Activated CD4-positive, alpha-beta T cell treated with anti-CD3 and anti-CD28 coated beads for 1 hour (primary cell): ENCODE measurements at regions not wholly inside any gene's neighbourhood (a gene's known extent, or its start where the extent isn't known, plus 50 kb on each side); places are given as distances from the start of the nearest gene placed in this dataset.
"Not testable (repeated sequence)": the region's sequence is repeated elsewhere in the genome, so short reads cannot be mapped to it uniquely, and the experiment has no call there.

Experiments used
- DNase-seq: peaks from one replicate; pipeline ENCODE4 v3.0.0-alpha.2; 2020

- no peak for DNase-seq
Measured at GRCh38 chr1:182331387-182331786, 60.2 kb downstream of the GLUL start.

- no peak for DNase-seq
Measured at GRCh38 chr1:182330303-182330702, 61.3 kb downstream of the GLUL start.

- no peak for DNase-seq
Measured at GRCh38 chr1:182329471-182329870, 62.1 kb downstream of the GLUL start.

- DNase-seq: no peak
Measured at GRCh38 chr1:182328591-182328990, 63.0 kb downstream of the GLUL start.

- no peak for DNase-seq
Measured at GRCh38 chr1:182325339-182325738, 66.3 kb downstream of the GLUL start.

GRCh38 chr1:182321532-182321931, 70.1 kb downstream of the GLUL start:
- not testable (repeated sequence) for DNase-seq

GRCh38 chr1:182317611-182318161, 73.9 kb downstream of the GLUL start:
- DNase-seq: no peak

- not testable (repeated sequence) for DNase-seq
Measured at GRCh38 chr1:182316454-182316853, 75.1 kb downstream of the GLUL start.

GRCh38 chr1:182315167-182315556, 76.4 kb downstream of the GLUL start:
- DNase-seq: no peak

- DNase-seq: no peak
Measured at GRCh38 chr1:182309631-182310351, 81.8 kb downstream of the GLUL start.

- DNase-seq: no peak
Measured at GRCh38 chr1:182308826-182309225, 82.8 kb downstream of the GLUL start.

- DNase-seq: not testable (repeated sequence)
Measured at GRCh38 chr1:182307486-182307885, 84.1 kb downstream of the GLUL start.

- no peak for DNase-seq
Measured at GRCh38 chr1:182305861-182306260, 85.7 kb downstream of the GLUL start.

GRCh38 chr1:182304627-182305026, 87.0 kb downstream of the GLUL start:
- DNase-seq: no peak

- no peak for DNase-seq
Measured at GRCh38 chr1:182304218-182304617, 87.4 kb downstream of the GLUL start.

- no peak for DNase-seq
Measured at GRCh38 chr1:182303778-182304177, 87.8 kb downstream of the GLUL start.

GRCh38 chr1:182301467-182302198, 90.0 kb downstream of the GLUL start:
- DNase-seq: no peak

- no peak for DNase-seq
Measured at GRCh38 chr1:182301026-182301436, 90.6 kb downstream of the GLUL start.

- no peak for DNase-seq
Measured at GRCh38 chr1:182299728-182300616, 91.6 kb downstream of the GLUL start.

GRCh38 chr1:182299054-182299727, 92.4 kb downstream of the GLUL start:
- not testable (repeated sequence) for DNase-seq

- no peak for DNase-seq
Measured at GRCh38 chr1:182297335-182297734, 94.3 kb downstream of the GLUL start.

GRCh38 chr1:182295697-182296096, 95.9 kb downstream of the GLUL start:
- DNase-seq: no peak
